ENCODE measurements at regions not wholly inside any gene's neighbourhood (a gene's known extent, or its start where the extent isn't known, plus 50 kb on each side); places are given as distances from the start of the nearest gene placed in this dataset.

- Histone ChIP-seq H3K27me3 (ENCODE audit: control insufficient read depth, insufficient read depth, low read length) (no peaks in the 10 kb centered on the region), H3K9ac (no peak overlapping the region), H3K4me1 (no peaks in the 10 kb centered on the region), H3K4me3 (ENCODE audit: low read depth, low read length) (no peak overlapping the region), H2AFZ (no peak overlapping the region), H3K9me3 (ENCODE audit: control insufficient read depth, low read length) (no peaks in the 10 kb centered on the region), H3K79me2 (no peaks in the 10 kb centered on the region), H3K4me2 (ENCODE audit: low read length) (no peak overlapping the region), H3K36me3 (ENCODE audit: control insufficient read depth, insufficient read depth, low read length) (no peaks in the 10 kb centered on the region), H3K27ac (no peak overlapping the region)
- TF ChIP-seq CTCF (IDR thresholded peaks at IDR 0.05) = no peak
Measured at GRCh38 chr1:239507826-239508225, 121.5 kb downstream of the CHRM3 start.

GRCh38 chr1:239511875-239512274, 125.5 kb downstream of the CHRM3 start:
- Histone ChIP-seq H2AFZ (no peak overlapping the region), H3K36me3 (ENCODE audit: control insufficient read depth, insufficient read depth, low read length) (no peaks in the 10 kb centered on the region), H3K27me3 (ENCODE audit: control insufficient read depth, insufficient read depth, low read length) (no peaks in the 10 kb centered on the region), H3K79me2 (no peaks in the 10 kb centered on the region), H3K4me1 (no peaks in the 10 kb centered on the region), H3K9ac (no peak overlapping the region), H3K27ac (no peak overlapping the region), H3K4me3 (ENCODE audit: low read depth, low read length) (no peak overlapping the region), H3K9me3 (ENCODE audit: control insufficient read depth, low read length) (no peaks in the 10 kb centered on the region), H3K4me2 (ENCODE audit: low read length) (no peak overlapping the region)
- TF ChIP-seq CTCF (IDR thresholded peaks at IDR 0.05) = no peak

GRCh38 chr1:239516579-239516978, 130.2 kb downstream of the CHRM3 start:
- Histone ChIP-seq H3K27ac (no peak overlapping the region), H3K36me3 (ENCODE audit: control insufficient read depth, insufficient read depth, low read length) (no peaks in the 10 kb centered on the region), H3K9me3 (ENCODE audit: control insufficient read depth, low read length) (no peaks in the 10 kb centered on the region), H3K27me3 (ENCODE audit: control insufficient read depth, insufficient read depth, low read length) (no peaks in the 10 kb centered on the region), H3K4me3 (ENCODE audit: low read depth, low read length) (no peak overlapping the region), H3K79me2 (no peaks in the 10 kb centered on the region), H3K4me2 (ENCODE audit: low read length) (no peak overlapping the region), H2AFZ (no peak overlapping the region), H3K9ac (no peak overlapping the region), H3K4me1 (no peaks in the 10 kb centered on the region)
- no peak for TF ChIP-seq CTCF (IDR thresholded peaks at IDR 0.05)

- Histone ChIP-seq H3K36me3 (ENCODE audit: control insufficient read depth, insufficient read depth, low read length) (no peaks in the 10 kb centered on the region), H3K4me2 (ENCODE audit: low read length) (no peak overlapping the region), H3K4me1 (no peaks in the 10 kb centered on the region), H3K79me2 (no peaks in the 10 kb centered on the region), H3K4me3 (ENCODE audit: low read depth, low read length) (no peak overlapping the region), H3K27ac (no peak overlapping the region), H3K9ac (no peak overlapping the region), H2AFZ (no peak overlapping the region), H3K27me3 (ENCODE audit: control insufficient read depth, insufficient read depth, low read length) (no peaks in the 10 kb centered on the region), H3K9me3 (ENCODE audit: control insufficient read depth, low read length) (no peaks in the 10 kb centered on the region)
- no peak for TF ChIP-seq CTCF (IDR thresholded peaks at IDR 0.05)
Measured at GRCh38 chr1:239526391-239526790, 140.0 kb downstream of the CHRM3 start.

- Histone ChIP-seq H3K9ac (no peak overlapping the region), H3K27me3 (ENCODE audit: control insufficient read depth, insufficient read depth, low read length) (no peaks in the 10 kb centered on the region), H3K4me2 (ENCODE audit: low read length) (no peak overlapping the region), H3K79me2 (no peaks in the 10 kb centered on the region), H2AFZ (no peak overlapping the region), H3K4me3 (ENCODE audit: low read depth, low read length) (no peak overlapping the region), H3K36me3 (ENCODE audit: control insufficient read depth, insufficient read depth, low read length) (no peaks in the 10 kb centered on the region), H3K27ac (no peak overlapping the region), H3K4me1 (no peaks in the 10 kb centered on the region), H3K9me3 (ENCODE audit: control insufficient read depth, low read length) (no peaks in the 10 kb centered on the region)
- no peak for TF ChIP-seq CTCF (IDR thresholded peaks at IDR 0.05)
Measured at GRCh38 chr1:239527051-239527693, 140.8 kb downstream of the CHRM3 start.
